GM12891 (cell line): ENCODE measurements at regions not wholly inside any gene's neighbourhood (a gene's known extent, or its start where the extent isn't known, plus 50 kb on each side); places are given as distances from the start of the nearest gene placed in this dataset.

Source experiments
- POLR2A ChIP-seq: IDR thresholded peaks from 2 replicates; pipeline ENCODE4 v1.6.1; 2011; ENCODE audit warnings: low read depth, low read length, control low read depth
- POLR2AphosphoS5 ChIP-seq: IDR thresholded peaks from 2 replicates; pipeline ENCODE4 v1.6.1; 2011; ENCODE audit warnings: low read depth, low read length, control low read depth
- SPI1 ChIP-seq: IDR thresholded peaks from 2 replicates; pipeline ENCODE4 v1.6.1; 2011; ENCODE audit warnings: low read depth, low read length, control low read depth
- TAF1 ChIP-seq: IDR thresholded peaks from 2 replicates; pipeline ENCODE4 v1.6.1; 2011; ENCODE audit warnings: low read depth, low read length, control low read depth

DNA sequence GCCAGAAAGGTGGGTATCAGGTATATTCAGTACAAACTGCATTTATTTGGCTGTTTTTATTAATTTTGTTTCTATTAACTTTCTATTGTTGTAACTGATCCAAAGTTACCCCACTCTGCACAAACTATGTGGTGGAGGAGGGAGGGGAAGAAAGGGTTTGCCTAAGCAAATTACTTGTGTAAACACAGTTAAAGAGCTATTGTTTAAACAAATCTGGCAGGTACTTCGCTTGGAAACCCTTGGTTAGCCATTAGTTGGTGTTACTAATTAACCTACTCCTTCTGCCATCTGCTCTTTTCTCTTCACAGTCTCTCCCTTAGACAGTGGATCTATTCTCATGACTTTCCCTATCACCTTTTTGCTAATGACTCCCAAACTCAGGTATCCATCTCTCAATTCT is 328.4 kb upstream of the NECTIN3 start:
- no peak for TF ChIP-seq POLR2AphosphoS5
- TF ChIP-seq TAF1 = no peak
- no peak for TF ChIP-seq POLR2A
- no peak for TF ChIP-seq SPI1
